Fibroblast of villous mesenchyme (primary cell): ENCODE measurements at regions not wholly inside any gene's neighbourhood (a gene's known extent, or its start where the extent isn't known, plus 50 kb on each side); places are given as distances from the start of the nearest gene placed in this dataset.

ENCODE experiments used
- DNase-seq: peaks from one replicate; pipeline ENCODE4 v3.0.0-alpha.2; 2010; ENCODE audit warnings: low read depth
- H3K4me3 ChIP-seq: 2 replicates; pipeline ENCODE4 v1.5.1; 2011; ENCODE audit warnings: low read depth, mild to moderate bottlenecking, low read length
- CTCF ChIP-seq: IDR thresholded peaks from 2 replicates; pipeline ENCODE4 v1.5.1; 2012; ENCODE audit warnings: low read depth, mild to moderate bottlenecking, low read length; ENCODE audit not compliant: insufficient read depth

- no peak for DNase-seq
- TF ChIP-seq CTCF, result no peak
- H3K4me3 ChIP-seq, result no peak overlapping the region
Observed at GRCh38 chr6:88302769-88303225, 136.7 kb upstream of the CNR1 start.

GRCh38 chr6:88301888-88302768, 136.0 kb upstream of the CNR1 start:
- DNase-seq, result no peak
- no peak for TF ChIP-seq CTCF
- no peak overlapping the region for H3K4me3 ChIP-seq

GRCh38 chr6:88301256-88301655, 135.1 kb upstream of the CNR1 start:
- no peak for DNase-seq
- no peak for TF ChIP-seq CTCF
- H3K4me3 ChIP-seq, result no peak overlapping the region

- TF ChIP-seq CTCF, result no peak
- no peak for DNase-seq
- H3K4me3 ChIP-seq, result no peak overlapping the region
Observed at GRCh38 chr6:88298066-88298845, 132.1 kb upstream of the CNR1 start.

GRCh38 chr6:88296694-88297093, 130.5 kb upstream of the CNR1 start:
- no peak for TF ChIP-seq CTCF
- DNase-seq, result no peak
- no peak overlapping the region for H3K4me3 ChIP-seq

- no peak for TF ChIP-seq CTCF
- no peak for DNase-seq
Observed at GRCh38 chr6:88295663-88296062, 129.5 kb upstream of the CNR1 start.

More at GRCh38 chr6:88295663-88296062, 129.5 kb upstream of the CNR1 start:
- no peak overlapping the region for H3K4me3 ChIP-seq
